Ishikawa (cell line): ENCODE measurements at regions not wholly inside any gene's neighbourhood (a gene's known extent, or its start where the extent isn't known, plus 50 kb on each side); places are given as distances from the start of the nearest gene placed in this dataset.

Source experiments
- CEBPB ChIP-seq: IDR thresholded peaks from 2 replicates; pipeline ENCODE4 v1.6.1; 2012
- CREB1 ChIP-seq: IDR thresholded peaks from 2 replicates; pipeline ENCODE4 v1.6.1; 2012; ENCODE audit warnings: low read depth
- EGR1 ChIP-seq: IDR thresholded peaks from 2 replicates; pipeline ENCODE4 v1.6.1; 2012
- EP300 ChIP-seq: IDR thresholded peaks from 2 replicates; pipeline ENCODE4 v1.6.1; 2012; ENCODE audit warnings: borderline replicate concordance
- FOXM1 ChIP-seq: IDR thresholded peaks from 2 replicates; pipeline ENCODE4 v1.6.1; 2012; ENCODE audit warnings: low read depth, borderline replicate concordance
- NFIC ChIP-seq: IDR thresholded peaks from 2 replicates; pipeline ENCODE4 v1.6.1; 2012
- RAD21 ChIP-seq: IDR thresholded peaks from 2 replicates; pipeline ENCODE4 v1.6.1; 2012; ENCODE audit warnings: low read depth
- REST ChIP-seq: IDR thresholded peaks from 2 replicates; pipeline ENCODE4 v1.6.1; 2012; ENCODE audit warnings: low read depth, mild to moderate bottlenecking
- TAF1 ChIP-seq: IDR thresholded peaks from 2 replicates; pipeline ENCODE4 v1.6.1; 2012; ENCODE audit warnings: low read depth, mild to moderate bottlenecking
- TCF12 ChIP-seq: IDR thresholded peaks from 2 replicates; pipeline ENCODE4 v1.6.1; 2012; ENCODE audit warnings: low read depth
- TEAD4 ChIP-seq: IDR thresholded peaks from 2 replicates; pipeline ENCODE4 v1.6.1; 2012
- YY1 ChIP-seq: IDR thresholded peaks from 2 replicates; pipeline ENCODE4 v1.6.1; 2012; ENCODE audit warnings: low read depth
- ZBTB7A ChIP-seq: IDR thresholded peaks from 2 replicates; pipeline ENCODE4 v1.6.1; 2012; ENCODE audit warnings: low read depth
- TF ChIP-seq, protein P1 (sequence below): IDR thresholded peaks from 2 replicates; pipeline ENCODE4 v1.6.1; 2012
- TF ChIP-seq, protein P2 (sequence below): IDR thresholded peaks from 2 replicates; pipeline ENCODE4 v1.6.1; 2012

- TF ChIP-seq RAD21 (no peak), EGR1 (no peak), YY1 (no peak)
- TF ChIP-seq, protein P1, sequence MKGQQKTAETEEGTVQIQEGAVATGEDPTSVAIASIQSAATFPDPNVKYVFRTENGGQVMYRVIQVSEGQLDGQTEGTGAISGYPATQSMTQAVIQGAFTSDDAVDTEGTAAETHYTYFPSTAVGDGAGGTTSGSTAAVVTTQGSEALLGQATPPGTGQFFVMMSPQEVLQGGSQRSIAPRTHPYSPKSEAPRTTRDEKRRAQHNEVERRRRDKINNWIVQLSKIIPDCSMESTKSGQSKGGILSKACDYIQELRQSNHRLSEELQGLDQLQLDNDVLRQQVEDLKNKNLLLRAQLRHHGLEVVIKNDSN, result no peak
Measured at GRCh38 chr2:226247289-226248275, 552.0 kb downstream of the IRS1 start.

DNA sequence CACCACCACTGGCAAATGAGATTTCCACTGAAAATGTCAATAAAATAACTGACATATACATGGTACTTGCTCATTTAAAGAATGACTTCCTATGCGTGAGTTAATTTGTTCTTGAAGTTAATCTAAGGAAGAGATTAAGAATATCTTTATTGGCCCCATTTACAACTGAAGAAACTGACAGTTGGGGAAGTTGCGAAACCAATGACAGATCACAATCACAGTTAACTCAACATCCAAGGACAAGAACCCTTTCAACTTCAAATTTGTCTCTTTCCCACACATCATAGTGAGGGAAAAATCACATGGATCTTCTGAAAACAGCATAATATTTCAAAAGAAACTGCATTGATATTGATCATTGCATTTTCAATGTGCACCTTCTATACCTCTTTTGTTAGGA, 565.4 kb downstream of the IRS1 start:
- no peak for TF ChIP-seq ZBTB7A
- no peak for TF ChIP-seq TCF12
- TF ChIP-seq EP300, result no peak
- no peak for TF ChIP-seq TAF1
- TF ChIP-seq YY1, result no peak
- no peak for TF ChIP-seq TEAD4
- TF ChIP-seq EGR1, result no peak
- TF ChIP-seq CREB1, result no peak
- TF ChIP-seq, protein P1, result no peak
- no peak for TF ChIP-seq REST
- TF ChIP-seq, protein P2, sequence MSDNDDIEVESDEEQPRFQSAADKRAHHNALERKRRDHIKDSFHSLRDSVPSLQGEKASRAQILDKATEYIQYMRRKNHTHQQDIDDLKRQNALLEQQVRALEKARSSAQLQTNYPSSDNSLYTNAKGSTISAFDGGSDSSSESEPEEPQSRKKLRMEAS, result no peak
- no peak for TF ChIP-seq RAD21
- TF ChIP-seq CEBPB, result no peak
- TF ChIP-seq NFIC, result no peak
- TF ChIP-seq FOXM1, result no peak

DNA sequence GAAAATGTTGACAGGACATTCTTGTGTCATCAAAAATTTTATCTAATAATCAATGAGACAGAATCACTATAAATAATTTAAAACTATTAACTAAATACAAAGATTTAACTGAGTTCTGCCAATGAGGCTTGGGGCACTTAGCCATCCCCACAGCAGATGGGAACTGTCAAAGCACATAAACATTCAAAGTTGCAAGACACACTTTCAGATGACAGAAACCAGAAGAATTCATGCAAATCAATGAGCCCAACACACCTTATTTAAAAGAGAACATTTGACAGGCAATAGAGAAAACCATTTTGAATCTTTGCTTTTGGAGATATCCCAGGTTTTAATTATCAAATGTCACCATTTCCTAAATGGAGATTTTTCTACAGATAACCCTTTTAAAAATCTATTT, 566.2 kb downstream of the IRS1 start:
- TF ChIP-seq TEAD4 (no peak), REST (no peak), TAF1 (no peak), FOXM1 (no peak), NFIC (no peak), EGR1 (no peak), ZBTB7A (no peak), CREB1 (no peak), CEBPB (no peak)
- TF ChIP-seq, protein P2, result no peak
- TF ChIP-seq, protein P1, result no peak

- TF ChIP-seq TAF1, result no peak
- no peak for TF ChIP-seq EP300
- no peak for TF ChIP-seq CREB1
- TF ChIP-seq REST, result no peak
- no peak for TF ChIP-seq EGR1
- no peak for TF ChIP-seq CEBPB
- TF ChIP-seq, protein P2, result no peak
- no peak for TF ChIP-seq TEAD4
- TF ChIP-seq NFIC, result no peak
Measured at GRCh38 chr2:226228080-226228479, 571.5 kb downstream of the IRS1 start.
